Esophagus muscularis mucosa (tissue), 3 donors: ENCODE measurements at regions not wholly inside any gene's neighbourhood (a gene's known extent, or its start where the extent isn't known, plus 50 kb on each side); places are given as distances from the start of the nearest gene placed in this dataset.

Experiments used
- CTCF ChIP-seq, 3 experiments: fragments of 200-600 bp in 2 of 3; fragments of 450-650 bp in 1 of 3; sonication (generic) in 2 of 3; IDR thresholded peaks; one replicate each; pipeline ENCODE4 v1.5.1; 2017 to 2019; ENCODE audit warnings: antibody characterized with exemption in 3 of 3, mild to moderate bottlenecking in 2 of 3, moderate library complexity in 1 of 3
- POLR2A ChIP-seq: fragments of 450-650 bp; IDR thresholded peaks from one replicate; pipeline ENCODE4 v1.6.1; 2017; ENCODE audit warnings: antibody characterized with exemption, moderate library complexity, mild to moderate bottlenecking, low read depth
- POLR2AphosphoS5 ChIP-seq, 2 donors: sonication (generic); formaldehyde crosslinking; IDR thresholded peaks; one replicate each; pipeline ENCODE4 v1.6.1; 2017; ENCODE audit warnings: antibody characterized with exemption in 2 of 2

- TF ChIP-seq CTCF (IDR thresholded peaks at IDR 0.05) = no peak
- no peak for TF ChIP-seq POLR2AphosphoS5 (IDR thresholded peaks at IDR 0.05)
- TF ChIP-seq POLR2A = no peak
These were observed 57.5 kb upstream of the ACAN start for GRCh38 chr15:88745696-88746095.
